Cerebellar cortex (tissue), 1 donor: ENCODE measurements at regions not wholly inside any gene's neighbourhood (a gene's known extent, or its start where the extent isn't known, plus 50 kb on each side); places are given as distances from the start of the nearest gene placed in this dataset.
"Not testable (repeated sequence)": the region's sequence is repeated elsewhere in the genome, so short reads cannot be mapped to it uniquely, and the experiment has no call there.

Source experiments
- DNase-seq: peaks from one replicate; pipeline ENCODE4 v3.0.0-alpha.2; 2015; ENCODE audit warnings: low spot score

DNA sequence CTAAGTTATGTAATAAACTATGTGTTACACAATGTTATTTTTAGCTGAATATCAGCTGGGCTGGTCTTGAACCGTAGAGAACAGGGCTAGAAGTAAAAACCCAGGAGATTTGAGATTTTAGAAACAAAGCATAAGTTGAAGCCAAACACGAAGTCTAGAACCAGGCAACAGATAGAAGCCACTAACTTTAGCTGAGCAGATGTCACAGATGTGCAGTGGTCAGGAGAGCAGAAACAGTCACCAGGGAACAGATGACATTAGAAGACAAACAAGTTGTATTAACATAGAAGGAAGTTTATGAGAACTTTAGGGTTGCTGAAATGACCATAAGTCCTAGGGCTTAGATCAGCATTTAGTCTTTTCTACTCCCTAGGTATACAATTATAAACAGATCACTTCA lies 731.0 kb downstream of the ZNF385D start:
- no peak for DNase-seq

DNA sequence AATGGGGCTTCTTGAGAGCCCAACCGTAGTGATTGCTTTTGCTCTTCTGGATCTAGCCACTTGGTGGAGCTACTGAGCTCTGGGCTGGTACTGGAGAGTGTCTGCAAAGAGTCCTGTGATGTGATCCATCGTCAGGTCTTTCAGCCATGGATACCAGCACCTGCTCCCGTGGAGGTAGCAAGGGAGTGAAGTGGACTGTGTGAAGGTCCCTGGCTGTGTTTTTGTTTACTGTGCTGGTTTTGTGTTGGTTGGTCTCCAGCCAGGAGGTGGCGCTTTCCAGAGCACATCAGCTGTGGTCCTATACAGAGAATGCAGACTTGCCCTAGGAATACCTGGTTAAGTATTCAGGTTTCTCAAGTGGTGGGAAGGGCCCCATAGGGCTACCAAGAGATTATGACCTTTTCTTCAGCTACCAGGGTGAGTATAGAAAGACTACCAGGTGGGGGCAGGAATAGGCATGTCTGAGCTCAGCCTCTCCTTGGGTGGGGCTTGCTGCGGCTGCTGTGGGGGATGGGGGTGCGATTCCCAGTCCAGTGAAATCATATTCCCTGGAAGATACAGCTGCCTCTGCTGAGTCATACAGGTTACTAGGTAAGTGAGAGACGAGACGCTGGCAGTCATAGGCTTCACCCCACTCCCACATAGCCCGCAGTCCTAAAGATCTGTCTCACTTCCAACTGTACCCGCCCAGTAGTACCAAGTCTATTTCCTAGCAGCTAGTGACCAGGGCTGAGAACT lies 733.7 kb downstream of the ZNF385D start:
- DNase-seq = no peak

DNA sequence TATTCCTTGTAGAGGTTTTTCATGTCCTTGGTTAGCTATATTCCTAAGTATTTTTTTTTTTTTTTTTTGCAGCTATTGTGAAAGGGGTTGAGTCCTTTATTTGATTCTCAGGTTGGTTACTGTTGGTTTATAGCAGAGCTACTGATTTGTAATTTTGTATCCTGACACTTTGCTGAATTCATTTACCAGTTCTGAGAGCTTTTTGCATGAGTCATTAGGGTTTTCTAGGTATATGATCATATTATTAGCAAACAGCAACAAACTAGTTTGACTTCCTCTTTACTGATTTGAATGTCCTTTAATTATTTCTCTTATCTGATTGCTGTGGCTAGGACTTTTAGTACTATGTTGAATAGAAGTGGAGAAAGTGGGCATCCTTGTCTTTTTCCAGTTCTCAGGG lies 737.4 kb downstream of the ZNF385D start:
- DNase-seq = no peak

DNA sequence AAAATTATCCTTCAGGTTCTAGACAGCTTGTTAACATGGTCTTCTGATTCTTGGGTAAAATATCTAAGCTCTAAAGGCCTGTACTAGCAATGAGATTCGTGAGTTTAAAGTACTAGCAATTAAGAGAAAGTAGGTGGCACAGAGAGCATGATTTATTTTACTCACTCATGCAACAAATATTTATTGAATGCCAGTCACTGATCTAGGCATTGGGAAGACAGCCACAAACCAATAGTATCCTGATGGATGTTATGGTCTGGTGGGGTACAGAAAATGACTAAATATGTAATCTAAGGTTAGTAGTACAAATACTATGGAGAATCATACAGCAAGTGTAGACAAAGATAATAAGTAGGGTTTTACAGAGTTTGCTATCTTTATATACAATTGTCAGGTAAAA lies 751.3 kb downstream of the ZNF385D start:
- DNase-seq = no peak

DNA sequence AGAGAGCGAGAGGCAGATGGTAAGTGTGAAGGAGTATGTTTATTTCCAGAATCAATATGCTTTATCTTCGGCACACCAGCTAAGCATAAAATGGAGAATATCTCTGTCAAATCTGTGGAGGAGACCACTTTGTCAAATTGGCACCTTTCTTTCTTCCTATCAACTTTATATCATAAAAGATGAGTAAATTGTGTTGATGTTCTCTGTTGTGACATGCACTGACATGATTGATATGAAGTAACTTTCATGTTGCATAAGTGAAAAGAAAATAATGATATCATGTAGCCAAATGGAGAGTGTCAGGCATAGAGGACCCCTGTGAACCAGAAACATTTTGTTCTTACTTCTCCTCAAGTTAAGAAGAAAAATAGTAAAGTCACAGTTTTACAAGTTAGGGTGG lies 753.8 kb downstream of the ZNF385D start:
- no peak for DNase-seq

DNA sequence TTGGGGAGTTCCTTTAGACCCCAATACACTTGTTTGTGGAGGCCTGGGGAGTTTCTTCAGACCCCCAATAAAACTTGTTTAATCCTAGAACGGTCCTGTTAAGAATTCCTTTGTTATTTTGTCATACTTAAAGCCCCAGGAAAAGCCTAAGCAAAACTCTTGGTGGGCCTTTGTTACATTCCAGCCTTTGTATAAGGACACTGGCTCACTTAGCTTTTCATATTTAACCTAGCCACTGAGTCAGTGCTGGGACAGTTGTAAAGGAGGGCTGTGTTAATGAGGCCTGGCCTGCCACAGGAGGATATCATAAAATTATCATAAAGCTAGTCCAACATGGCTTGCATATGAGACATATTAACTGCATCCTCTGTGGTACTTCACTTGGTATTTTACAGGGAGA lies 760.1 kb downstream of the ZNF385D start:
- no peak for DNase-seq

DNA sequence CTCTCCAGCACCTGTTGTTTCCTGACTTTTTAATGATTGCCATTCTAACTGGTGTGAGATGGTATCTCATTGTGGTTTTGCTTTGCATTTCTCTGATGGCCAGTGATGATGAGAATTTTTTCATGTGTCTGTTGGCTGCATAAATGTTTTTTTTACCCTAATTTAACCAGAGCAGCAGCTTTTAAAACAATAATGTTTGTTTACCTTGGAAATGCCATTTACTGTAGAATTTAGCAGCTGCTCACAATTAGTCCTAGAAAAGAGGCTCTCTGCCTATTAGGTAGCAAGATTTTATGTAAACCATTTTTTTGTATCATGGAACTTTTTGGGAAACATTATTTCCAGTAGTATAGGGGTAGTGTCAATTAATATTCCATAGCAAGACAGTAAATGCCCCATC lies 761.4 kb downstream of the ZNF385D start:
- not testable (repeated sequence) for DNase-seq

DNA sequence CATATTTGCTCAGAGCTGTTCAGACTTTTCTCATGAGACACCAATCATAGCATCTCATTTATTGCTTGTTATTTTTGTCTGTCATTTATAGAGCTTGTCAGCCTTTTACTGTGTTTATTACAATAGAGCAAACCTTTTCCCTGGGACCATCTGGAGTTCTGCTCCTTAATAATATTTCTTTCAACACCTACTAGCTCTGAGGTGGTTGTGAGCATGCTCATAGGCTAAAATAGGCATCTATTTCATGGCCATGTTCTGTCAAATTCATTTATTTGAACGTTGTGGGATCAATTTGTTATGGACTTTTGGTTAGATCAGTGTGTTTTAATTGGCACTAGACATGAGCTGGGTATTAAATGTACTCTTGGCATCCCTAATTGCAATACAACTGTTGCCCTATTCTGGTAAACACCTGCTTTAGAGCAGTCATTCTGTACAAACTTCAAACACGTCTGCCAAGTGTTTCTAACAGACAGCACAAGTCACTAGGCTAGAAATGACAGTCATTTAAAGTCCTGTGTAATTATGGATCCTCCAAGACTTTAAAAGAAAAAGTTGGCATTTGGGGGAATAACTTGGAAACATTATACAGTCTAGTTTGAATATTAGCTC lies 766.3 kb downstream of the ZNF385D start:
- no peak for DNase-seq

DNA sequence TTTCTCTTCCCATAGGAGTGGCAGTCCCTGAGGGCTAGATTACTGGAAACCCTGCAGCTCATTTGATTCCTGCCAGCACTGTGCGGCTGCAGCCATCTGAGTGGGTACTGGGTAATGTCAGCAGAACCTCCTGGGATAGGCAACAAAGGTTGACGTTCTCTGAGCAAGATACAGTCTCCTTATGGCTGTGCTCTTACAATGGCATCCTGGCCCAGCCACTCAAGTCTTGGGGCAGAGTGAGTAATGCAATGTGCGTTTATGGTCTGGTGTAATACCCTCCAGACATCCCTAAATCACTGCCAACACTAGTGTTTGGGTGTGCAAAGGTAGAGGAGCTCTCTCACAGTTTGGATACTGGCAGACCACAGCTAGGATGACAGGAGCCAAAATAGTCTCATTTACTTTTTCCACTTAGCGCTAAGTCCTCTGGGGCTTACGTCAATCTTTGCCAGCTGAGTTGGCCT lies 775.8 kb downstream of the ZNF385D start:
- no peak for DNase-seq

DNA sequence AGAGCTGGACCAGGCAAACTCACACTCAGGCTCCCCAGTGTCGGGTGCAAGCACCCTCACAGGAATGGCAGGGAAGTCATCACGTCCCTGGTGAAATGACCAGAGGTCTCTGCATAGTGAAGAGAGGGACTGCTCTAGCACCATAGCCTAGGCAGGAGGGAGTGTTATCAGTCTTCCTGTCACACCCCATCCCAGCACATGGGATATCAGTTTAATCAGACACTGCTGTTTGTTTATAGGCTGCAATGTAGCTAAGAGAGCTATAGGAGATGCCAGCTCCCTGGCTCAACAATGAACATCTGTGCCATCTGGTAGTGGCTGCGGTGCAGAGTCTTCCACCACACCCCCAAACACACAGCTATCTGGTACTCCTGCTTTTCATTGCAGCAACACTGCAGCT lies 776.6 kb downstream of the ZNF385D start:
- no peak for DNase-seq

DNA sequence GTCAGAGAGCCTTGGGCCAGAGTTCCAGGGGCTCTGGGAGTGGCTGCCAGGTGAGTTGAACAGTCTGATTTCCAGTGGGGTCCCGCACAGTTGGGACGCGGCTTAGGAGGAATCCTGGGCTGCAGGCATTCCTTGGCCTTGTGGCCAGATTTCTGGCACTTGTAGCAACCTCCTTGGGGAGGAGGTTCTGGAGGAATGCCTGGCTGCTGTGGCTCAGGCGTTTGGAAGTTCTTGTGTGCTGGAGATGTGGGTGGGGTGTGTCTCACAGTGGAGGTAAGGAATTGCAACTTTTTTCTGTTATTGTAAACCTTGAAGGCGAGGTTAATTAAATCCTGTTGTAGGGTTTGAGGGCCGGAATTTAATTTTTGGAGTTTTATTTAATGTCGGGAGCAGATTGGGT lies 780.2 kb downstream of the ZNF385D start:
- not testable (repeated sequence) for DNase-seq

DNA sequence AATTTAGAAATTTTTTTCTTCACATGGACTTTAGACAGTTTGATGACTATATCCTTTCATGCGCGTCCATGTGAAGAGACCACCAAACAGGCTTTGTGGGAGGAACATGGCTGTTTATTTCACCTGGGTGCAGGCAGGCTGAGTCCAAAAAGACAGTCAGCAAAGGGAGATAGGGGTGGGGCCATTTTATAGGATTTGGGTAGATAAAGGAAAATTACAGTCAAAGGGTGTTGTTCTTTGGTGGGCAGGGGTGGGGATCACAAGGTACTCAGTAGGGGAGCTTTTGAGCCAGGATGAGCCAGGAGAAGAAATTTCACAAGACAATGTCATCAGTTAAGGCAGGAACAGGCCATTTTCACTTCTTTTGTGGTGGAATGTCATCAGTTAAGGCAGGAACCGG lies 781.5 kb upstream of the SGO1 start:
- not testable (repeated sequence) for DNase-seq

DNA sequence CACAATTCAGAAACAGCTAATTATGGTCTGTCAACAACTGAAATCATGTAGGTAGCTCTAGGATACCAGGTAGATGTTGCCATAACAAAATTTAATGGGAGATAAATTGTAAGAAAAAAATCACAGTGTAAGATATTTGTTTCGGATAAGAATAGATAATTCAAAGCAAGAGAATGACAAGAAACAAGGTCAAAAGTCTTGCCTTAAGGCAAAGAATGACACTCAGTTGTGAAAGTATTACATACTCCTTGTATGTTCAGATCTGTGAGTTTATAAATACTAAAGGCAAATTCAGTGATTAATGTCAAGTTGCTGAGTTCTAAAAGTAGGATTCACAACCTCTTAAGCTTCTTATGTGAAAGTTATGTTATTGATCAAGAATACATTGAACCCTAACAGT lies 772.2 kb upstream of the SGO1 start:
- no peak for DNase-seq

DNA sequence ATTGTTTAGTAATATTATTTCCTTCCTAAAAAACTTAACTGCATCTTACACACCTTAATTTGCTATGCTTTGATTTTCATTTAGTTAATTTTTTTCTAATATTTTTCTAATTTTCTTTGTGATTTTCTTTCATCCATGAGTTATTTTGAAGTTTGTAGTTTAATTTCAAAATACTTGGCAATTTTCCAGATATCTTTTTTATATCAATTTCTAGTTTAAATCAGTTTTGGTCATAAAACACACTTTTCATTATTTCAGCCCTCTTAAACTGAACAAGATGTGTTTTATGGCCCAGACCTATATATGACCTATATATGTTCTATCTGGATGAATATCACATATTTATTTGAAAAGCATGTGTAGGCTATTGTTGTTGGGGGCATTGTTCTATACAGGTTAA lies 759.9 kb upstream of the SGO1 start:
- DNase-seq = no peak

DNA sequence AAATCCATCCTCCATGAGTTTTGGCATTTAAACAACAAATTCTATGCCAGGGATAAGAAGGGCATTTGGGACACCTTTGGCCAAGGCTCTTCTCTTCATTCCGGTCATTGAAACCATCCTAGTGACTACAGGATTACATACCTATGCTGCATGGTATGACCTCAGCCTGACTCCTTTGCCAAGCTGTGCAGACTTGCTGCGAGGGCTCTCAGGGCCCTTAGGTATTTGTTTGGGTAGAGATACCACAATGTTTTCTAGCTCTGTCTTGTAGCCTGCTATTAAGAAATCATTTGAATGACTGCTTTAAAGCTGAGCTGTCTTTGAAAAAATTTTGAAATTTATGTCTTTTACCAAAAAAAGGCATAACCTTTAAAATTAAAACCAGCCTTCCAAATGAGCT lies 749.8 kb upstream of the SGO1 start:
- DNase-seq = peak; percentile 80

DNA sequence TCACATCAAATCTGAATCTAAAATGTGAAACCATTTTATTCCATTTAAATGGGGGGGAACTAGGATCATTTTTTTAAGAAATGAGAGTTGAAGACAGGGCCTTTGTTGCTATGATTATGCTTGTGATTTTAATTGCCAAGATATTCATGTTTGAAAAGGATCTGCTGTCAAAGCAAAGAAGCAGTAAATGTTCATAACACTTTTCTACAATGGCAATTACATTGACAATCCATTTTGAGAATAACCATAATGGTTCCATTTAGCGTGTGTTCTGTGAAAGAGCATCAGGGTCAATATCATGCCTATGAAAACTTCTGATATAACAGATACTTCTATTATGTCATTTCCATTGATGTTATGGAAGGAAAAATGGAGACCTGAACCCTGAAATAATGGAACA lies 745.8 kb upstream of the SGO1 start:
- DNase-seq = no peak

DNA sequence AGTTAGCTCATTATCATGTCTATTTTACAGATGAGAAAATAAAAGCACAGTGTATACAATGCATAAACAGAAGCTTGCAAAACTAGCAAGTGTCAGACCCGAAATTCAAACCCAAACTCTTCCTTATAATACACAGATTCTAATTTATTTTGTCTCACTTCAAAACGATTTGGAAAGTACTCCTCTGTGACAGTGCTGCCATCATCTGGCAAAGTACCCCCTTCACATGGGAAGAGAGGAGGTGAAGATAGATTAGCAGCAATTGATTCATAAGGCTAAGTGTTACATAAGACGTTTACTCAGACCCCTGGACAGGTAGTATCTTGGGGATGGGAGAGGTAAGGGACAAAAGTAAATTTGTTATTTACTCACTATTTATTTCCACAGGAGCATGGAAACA lies 744.0 kb upstream of the SGO1 start:
- DNase-seq = no peak

DNA sequence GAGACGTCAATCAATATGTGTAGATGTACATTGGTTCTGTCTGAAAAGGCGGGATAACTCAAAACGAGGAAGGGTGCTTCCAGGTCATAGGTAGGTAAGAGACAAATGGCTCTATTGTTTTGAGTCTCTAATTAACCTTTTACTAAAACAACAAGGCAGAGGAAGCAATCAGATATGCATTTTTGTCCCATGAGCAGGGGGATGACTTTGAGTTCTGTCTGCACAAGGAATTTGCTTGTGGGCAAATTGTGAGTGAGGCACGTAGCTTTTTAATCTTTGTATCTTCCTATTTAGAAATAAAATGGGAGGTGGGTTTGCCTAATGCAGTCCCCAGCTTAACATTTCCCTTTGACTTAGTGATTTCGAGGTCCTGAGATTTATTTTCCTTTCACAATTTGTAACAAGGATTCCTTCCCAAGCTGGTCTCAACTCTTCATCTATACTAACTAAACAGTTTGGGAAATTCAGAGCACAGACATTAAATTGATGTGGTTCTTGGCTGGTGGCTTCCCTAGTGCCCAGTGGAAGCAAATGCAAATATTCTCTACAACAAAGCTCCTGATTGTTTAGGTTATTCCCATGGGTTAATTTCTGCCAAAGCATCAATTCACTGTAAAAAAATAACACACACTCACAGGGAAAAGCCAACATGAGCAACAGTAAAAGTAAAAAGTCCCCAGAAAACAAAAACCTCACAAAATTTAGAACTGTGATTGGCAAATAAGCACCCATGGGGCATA lies 738.8 kb upstream of the SGO1 start:
- no peak for DNase-seq

DNA sequence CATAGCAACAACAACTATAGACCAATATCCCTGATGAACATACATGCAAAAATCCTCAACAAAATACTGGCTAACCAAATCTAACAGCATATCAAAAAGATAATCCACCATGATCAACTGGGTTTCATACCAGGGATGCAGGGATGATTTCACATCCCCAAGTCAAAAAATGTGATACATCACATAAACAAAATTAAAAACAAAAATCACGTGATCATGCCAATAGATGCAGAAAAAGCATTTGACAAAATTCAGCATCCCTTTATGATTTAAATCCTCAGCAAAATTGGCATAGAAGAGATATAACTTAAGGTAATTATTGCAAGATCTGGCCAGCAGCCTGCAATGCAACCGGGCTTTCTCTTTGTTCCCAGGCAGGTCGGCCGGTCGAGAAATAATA lies 735.1 kb upstream of the SGO1 start:
- DNase-seq = not testable (repeated sequence)

DNA sequence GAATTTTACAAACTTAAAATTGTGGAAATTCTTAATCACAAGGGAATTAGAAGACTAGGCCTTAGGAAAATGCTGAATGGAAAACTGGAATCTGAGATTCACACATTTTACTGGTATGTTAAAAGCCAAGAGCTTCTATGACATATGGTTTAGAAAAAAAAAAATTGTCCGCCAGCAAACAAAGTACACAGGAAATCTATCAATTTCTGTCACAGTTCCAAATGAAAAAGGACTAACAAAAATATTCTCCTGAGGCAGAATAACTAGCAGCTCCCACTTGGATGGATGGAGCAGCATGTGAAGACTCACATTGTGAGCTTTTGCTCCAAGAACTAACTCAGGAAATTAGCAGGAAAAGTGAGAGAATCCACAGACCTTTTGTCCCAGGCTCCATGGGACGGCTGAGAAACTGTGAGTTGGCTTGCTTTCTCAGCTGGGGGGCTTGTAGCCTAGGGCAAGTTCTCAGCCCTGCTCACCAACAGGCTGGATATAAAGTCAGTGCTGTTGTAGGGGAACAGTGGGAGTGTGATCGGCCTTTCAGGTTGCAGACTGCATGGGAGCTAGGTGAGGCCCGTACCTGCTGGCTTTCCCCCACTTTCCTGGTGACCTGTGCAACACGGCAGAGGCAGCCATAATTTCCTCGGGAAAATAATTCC lies 731.1 kb upstream of the SGO1 start:
- DNase-seq = peak; percentile 54

DNA sequence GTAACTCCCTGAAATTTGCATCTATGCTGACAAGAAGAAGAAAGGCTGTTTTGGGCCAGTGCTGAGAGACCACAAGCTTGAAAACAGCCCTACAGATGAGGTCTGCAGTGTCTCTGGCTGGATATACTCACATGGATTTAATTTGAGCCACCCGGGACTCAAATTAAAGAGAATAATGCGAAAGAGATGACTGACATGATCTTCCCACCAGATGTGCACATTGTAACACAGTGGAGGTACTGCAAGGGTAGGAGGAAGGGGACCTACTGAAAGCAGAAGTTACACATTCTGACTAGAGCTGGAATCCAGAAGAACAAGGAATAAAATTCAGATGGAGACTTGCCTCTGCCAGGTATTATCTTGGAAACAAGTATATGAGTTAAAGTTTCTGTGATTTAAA lies 728.3 kb upstream of the SGO1 start:
- no peak for DNase-seq

DNA sequence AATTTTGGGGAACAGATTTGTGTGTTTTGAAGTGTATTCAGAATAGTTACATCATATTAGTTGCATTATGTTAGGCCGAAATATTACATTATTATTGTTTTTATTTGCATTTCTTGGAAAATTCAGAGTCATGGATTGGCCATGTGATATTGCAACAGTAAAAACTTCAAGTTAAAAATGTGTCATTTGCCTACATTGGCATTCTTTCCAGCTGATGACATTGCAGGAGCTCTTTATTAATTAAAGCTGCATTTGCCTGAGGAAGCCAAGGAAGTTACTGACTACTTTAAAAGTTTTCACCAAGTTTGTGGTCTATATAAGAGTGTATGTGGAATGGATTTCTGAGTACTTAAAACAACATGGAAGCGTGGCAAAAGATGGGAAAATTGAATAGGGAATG lies 726.4 kb upstream of the SGO1 start:
- no peak for DNase-seq

DNA sequence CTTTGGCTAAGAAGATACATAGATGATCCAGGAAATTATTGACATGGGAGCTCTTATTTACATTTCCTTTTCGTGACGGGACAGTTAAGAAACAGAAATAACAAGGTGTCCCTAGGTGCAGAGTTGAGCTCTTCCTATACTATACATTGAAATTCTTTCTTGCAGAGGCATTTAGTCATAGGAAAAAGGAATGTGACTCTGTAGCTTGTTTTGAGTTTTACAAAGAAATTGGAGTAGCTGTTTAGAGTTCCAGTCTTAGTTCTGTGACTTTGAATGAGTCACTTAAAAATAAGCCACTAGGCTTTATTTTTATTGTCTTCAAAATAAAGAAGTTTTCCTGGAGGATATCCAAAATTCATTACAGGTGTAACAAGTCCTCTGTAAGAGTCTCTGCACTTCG lies 723.5 kb upstream of the SGO1 start:
- no peak for DNase-seq
